PC-9 (cell line): ENCODE measurements at regions not wholly inside any gene's neighbourhood (a gene's known extent, or its start where the extent isn't known, plus 50 kb on each side); places are given as distances from the start of the nearest gene placed in this dataset.

Source experiments
- EZH2 ChIP-seq: fragments of 200-600 bp; sonication (generic); IDR thresholded peaks from 2 replicates; pipeline ENCODE4 v1.8.0; 2017; ENCODE audit warnings: antibody characterized with exemption, low read depth
- TF ChIP-seq, protein P1 (sequence below): fragments of 200-600 bp; sonication (generic); conservative IDR thresholded peaks from 2 replicates; pipeline ENCODE4 v1.6.1; 2017; ENCODE audit warnings: mixed run types, antibody characterized with exemption, mild to moderate bottlenecking, moderate library complexity

DNA sequence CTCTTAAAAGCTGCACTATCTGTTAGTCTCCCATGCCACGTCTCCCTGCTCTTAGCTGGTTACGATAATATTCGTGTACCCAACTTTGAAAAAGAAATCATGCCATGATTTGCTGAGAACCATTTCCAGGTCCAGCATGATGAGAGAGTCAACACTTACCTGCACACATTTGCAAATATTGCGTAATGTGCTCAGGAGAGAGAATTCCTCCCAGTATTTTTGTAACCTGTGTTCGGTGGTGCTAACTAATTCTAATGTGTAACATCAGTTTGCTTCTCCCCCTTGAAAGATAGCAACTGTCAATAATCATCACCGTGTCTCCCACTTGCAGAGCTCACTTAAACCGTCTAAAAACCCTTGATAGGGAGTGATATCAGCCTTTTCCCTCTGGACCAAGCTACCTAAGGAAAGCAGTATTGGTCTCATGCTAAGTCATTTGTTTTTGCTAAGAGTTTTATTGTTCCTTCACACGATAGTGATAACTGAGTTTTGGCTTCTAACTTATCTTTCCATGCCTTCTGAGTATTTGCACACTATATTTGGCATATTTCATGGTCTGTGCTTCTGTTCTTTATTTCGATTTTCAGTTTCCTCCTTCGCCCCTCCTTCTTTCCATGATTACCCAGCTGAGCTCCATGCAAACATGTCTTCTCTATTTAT is 61.1 kb upstream of the IRF2BP2 start:
- TF ChIP-seq, protein P1, sequence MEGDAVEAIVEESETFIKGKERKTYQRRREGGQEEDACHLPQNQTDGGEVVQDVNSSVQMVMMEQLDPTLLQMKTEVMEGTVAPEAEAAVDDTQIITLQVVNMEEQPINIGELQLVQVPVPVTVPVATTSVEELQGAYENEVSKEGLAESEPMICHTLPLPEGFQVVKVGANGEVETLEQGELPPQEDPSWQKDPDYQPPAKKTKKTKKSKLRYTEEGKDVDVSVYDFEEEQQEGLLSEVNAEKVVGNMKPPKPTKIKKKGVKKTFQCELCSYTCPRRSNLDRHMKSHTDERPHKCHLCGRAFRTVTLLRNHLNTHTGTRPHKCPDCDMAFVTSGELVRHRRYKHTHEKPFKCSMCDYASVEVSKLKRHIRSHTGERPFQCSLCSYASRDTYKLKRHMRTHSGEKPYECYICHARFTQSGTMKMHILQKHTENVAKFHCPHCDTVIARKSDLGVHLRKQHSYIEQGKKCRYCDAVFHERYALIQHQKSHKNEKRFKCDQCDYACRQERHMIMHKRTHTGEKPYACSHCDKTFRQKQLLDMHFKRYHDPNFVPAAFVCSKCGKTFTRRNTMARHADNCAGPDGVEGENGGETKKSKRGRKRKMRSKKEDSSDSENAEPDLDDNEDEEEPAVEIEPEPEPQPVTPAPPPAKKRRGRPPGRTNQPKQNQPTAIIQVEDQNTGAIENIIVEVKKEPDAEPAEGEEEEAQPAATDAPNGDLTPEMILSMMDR, result no peak
- TF ChIP-seq EZH2, result no peak
